Activated T-cell treated with anti-CD3 and anti-CD28 coated beads, Interleukin-2, amount 50 U/mL, for 24 hours (primary cell): ENCODE measurements at regions not wholly inside any gene's neighbourhood (a gene's known extent, or its start where the extent isn't known, plus 50 kb on each side); places are given as distances from the start of the nearest gene placed in this dataset.

Experiments
- DNase-seq: peaks from one replicate; pipeline ENCODE4 v3.0.0-alpha.2; 2020
- H3K27ac Mint-ChIP-seq: 2 replicates; pipeline ENCODE4 v1.8.0; 2020; ENCODE audit warnings: mild to moderate bottlenecking, mixed read lengths
- H3K27me3 Mint-ChIP-seq: 2 replicates; pipeline ENCODE4 v1.8.0; 2020; ENCODE audit warnings: mixed read lengths
- H3K36me3 Mint-ChIP-seq: 2 replicates; pipeline ENCODE4 v1.8.0; 2020; ENCODE audit warnings: low read depth, mixed read lengths
- H3K4me1 Mint-ChIP-seq: 2 replicates; pipeline ENCODE4 v1.8.0; 2020; ENCODE audit warnings: low read depth, mixed read lengths
- H3K4me3 Mint-ChIP-seq: 2 replicates; pipeline ENCODE4 v1.8.0; 2020; ENCODE audit warnings: mild to moderate bottlenecking, moderate library complexity, mixed read lengths
- H3K9me3 Mint-ChIP-seq: 2 replicates; pipeline ENCODE4 v1.8.0; 2020; ENCODE audit warnings: mixed read lengths

DNA sequence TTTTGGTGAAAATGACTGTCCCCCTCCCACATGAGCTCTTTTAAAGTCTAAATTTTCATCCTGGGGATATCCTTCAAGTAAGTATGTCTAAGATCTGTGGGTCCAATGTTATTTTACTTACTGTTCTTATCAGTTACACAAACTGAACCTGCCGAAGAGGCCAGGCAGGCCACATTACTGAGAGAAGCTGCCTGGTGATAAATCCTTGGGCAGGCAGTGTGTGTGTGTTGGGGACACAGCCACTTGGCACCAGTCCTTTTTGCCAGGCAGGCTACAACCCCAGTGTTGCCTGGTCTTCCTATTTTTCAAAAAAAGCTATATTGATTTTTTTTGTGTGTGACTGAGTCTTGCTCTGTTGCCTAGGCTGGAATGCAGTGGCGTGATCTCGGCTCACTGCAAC lies 50.6 kb upstream of the RASA2 start:
- Mint-ChIP-seq H3K4me3 (no peak overlapping the region), H3K27me3 (no peaks in the 10 kb centered on the region), H3K27ac (peak overlapping the region; percentile 44), H3K9me3 (no peaks in the 10 kb centered on the region), H3K36me3 (peaks cover 25% of the 10 kb centered on the region), H3K4me1 (peaks cover 44% of the 10 kb centered on the region)
- DNase-seq, result no peak
